ENCODE measurements at regions not wholly inside any gene's neighbourhood (a gene's known extent, or its start where the extent isn't known, plus 50 kb on each side); places are given as distances from the start of the nearest gene placed in this dataset.

DNA sequence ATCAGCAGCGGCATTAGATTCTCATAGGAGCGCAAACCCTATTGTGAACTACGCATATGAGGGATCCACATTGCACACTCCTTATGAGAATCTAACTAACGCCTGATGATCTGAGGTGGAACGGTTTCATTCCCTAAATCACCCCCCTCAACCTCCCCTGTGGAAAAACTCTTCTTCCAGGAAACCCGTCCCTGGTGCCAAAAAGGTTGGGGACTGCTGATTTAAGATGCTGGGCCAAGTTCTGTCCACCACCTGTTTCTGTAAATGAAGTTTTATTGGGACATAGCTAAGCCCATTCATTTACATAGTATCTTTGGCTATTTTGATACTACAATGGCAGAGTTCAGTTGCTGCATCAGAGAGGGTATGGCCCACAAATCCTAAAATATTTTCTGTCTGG lies 268.2 kb upstream of the PRDM1 start:
- TF ChIP-seq, protein P1, sequence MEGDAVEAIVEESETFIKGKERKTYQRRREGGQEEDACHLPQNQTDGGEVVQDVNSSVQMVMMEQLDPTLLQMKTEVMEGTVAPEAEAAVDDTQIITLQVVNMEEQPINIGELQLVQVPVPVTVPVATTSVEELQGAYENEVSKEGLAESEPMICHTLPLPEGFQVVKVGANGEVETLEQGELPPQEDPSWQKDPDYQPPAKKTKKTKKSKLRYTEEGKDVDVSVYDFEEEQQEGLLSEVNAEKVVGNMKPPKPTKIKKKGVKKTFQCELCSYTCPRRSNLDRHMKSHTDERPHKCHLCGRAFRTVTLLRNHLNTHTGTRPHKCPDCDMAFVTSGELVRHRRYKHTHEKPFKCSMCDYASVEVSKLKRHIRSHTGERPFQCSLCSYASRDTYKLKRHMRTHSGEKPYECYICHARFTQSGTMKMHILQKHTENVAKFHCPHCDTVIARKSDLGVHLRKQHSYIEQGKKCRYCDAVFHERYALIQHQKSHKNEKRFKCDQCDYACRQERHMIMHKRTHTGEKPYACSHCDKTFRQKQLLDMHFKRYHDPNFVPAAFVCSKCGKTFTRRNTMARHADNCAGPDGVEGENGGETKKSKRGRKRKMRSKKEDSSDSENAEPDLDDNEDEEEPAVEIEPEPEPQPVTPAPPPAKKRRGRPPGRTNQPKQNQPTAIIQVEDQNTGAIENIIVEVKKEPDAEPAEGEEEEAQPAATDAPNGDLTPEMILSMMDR (IDR thresholded peaks at IDR 0.05): no peak
- TF ChIP-seq POLR2A (IDR thresholded peaks at IDR 0.05): no peak
- no peak for TF ChIP-seq EP300 (IDR thresholded peaks at IDR 0.05)
